HFFc6 (cell line): ENCODE measurements at regions not wholly inside any gene's neighbourhood (a gene's known extent, or its start where the extent isn't known, plus 50 kb on each side); places are given as distances from the start of the nearest gene placed in this dataset.
"Not testable (repeated sequence)": the region's sequence is repeated elsewhere in the genome, so short reads cannot be mapped to it uniquely, and the experiment has no call there.

ENCODE experiments used
- DNase-seq: peaks from one replicate; pipeline ENCODE4 v3.0.0-alpha.2; 2018
- H3K27ac Mint-ChIP-seq: 2 replicates; pipeline ENCODE4 v1.8.0; 2020; ENCODE audit warnings: mild to moderate bottlenecking, mixed read lengths
- H3K27me3 Mint-ChIP-seq: 2 replicates; pipeline ENCODE4 v1.8.0; 2021; ENCODE audit warnings: mild to moderate bottlenecking, moderate library complexity, mixed read lengths; ENCODE audit not compliant: insufficient read depth
- H3K36me3 Mint-ChIP-seq: 2 replicates; pipeline ENCODE4 v1.8.0; 2021; ENCODE audit warnings: low read depth, mixed read lengths
- H3K4me1 Mint-ChIP-seq: 2 replicates; pipeline ENCODE4 v1.8.0; 2020; ENCODE audit warnings: low read depth, mixed read lengths
- H3K4me3 Mint-ChIP-seq: 2 replicates; pipeline ENCODE4 v1.8.0; 2020; ENCODE audit warnings: mild to moderate bottlenecking, moderate library complexity, mixed read lengths
- H3K9me3 Mint-ChIP-seq: 2 replicates; pipeline ENCODE4 v1.8.0; 2020; ENCODE audit warnings: mild to moderate bottlenecking, mixed read lengths
- TF ChIP-seq, protein P1 (sequence below): fragments of 200-600 bp; sonication (generic); IDR thresholded peaks from 2 replicates; pipeline ENCODE4 v1.5.0; 2021; ENCODE audit warnings: antibody characterized with exemption, mild to moderate bottlenecking

GRCh38 chr7:68969571-68969970 is 628.7 kb upstream of the AUTS2 start:
- TF ChIP-seq, protein P1, sequence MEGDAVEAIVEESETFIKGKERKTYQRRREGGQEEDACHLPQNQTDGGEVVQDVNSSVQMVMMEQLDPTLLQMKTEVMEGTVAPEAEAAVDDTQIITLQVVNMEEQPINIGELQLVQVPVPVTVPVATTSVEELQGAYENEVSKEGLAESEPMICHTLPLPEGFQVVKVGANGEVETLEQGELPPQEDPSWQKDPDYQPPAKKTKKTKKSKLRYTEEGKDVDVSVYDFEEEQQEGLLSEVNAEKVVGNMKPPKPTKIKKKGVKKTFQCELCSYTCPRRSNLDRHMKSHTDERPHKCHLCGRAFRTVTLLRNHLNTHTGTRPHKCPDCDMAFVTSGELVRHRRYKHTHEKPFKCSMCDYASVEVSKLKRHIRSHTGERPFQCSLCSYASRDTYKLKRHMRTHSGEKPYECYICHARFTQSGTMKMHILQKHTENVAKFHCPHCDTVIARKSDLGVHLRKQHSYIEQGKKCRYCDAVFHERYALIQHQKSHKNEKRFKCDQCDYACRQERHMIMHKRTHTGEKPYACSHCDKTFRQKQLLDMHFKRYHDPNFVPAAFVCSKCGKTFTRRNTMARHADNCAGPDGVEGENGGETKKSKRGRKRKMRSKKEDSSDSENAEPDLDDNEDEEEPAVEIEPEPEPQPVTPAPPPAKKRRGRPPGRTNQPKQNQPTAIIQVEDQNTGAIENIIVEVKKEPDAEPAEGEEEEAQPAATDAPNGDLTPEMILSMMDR: no peak
- peaks cover 2% of the 10 kb centered on the region; the same call in 1 of the 2 replicates for H3K27me3 Mint-ChIP-seq
- no peak overlapping the region for H3K27ac Mint-ChIP-seq
- H3K4me3 Mint-ChIP-seq: no peak overlapping the region
- DNase-seq: no peak
- H3K4me1 Mint-ChIP-seq: no peaks in the 10 kb centered on the region
- H3K9me3 Mint-ChIP-seq: peaks cover 41% of the 10 kb centered on the region
- H3K36me3 Mint-ChIP-seq: no peaks in the 10 kb centered on the region

- H3K27me3 Mint-ChIP-seq: peaks cover 2% of the 10 kb centered on the region; the same call in 1 of the 2 replicates
- no peaks in the 10 kb centered on the region for H3K4me1 Mint-ChIP-seq
- peaks cover 48% of the 10 kb centered on the region for H3K9me3 Mint-ChIP-seq
- no peak overlapping the region for H3K27ac Mint-ChIP-seq
- H3K4me3 Mint-ChIP-seq: no peak overlapping the region
- no peak for DNase-seq
- TF ChIP-seq, protein P1: no peak
- no peaks in the 10 kb centered on the region; the same call in 1 of the 2 replicates for H3K36me3 Mint-ChIP-seq
Observed at GRCh38 chr7:68971634-68972340, 626.5 kb upstream of the AUTS2 start.

DNA sequence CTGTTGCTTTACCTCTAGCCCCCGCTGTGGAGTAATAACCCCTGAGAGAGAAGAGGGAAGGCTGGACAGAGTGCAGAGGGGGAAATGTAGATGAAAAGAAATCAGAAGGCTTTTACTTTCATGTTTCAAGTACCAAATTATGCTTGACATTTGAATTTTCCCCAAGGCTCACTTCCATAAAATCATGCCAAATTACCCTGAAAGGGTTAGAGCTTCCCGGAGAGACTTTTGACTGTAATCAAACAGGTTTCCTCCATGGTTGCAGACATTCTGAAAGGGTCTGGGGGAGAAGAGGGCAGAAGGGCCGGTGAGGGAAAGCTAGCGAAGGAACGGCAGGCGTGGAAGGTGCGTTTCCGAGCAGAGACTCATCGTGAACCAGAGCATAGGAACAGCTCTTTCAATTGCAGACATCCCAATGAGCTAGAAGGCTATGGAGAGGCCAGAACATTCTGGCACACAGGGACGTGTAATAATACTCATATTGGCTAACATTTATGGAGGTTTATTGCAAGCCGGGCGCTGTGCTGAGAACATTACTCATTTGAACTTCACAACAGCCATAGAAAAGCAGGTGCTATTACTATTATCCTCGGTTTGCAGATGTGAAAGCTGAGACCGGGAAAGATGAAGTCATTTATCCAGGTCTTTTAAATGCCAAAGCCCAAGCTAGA is 620.8 kb upstream of the AUTS2 start:
- Mint-ChIP-seq H3K9me3 (peaks cover 51% of the 10 kb centered on the region), H3K36me3 (no peaks in the 10 kb centered on the region; the same call in 1 of the 2 replicates), H3K4me1 (peaks cover 5% of the 10 kb centered on the region; the same call in 1 of the 2 replicates), H3K27ac (no peak overlapping the region), H3K4me3 (no peak overlapping the region), H3K27me3 (peaks cover 2% of the 10 kb centered on the region; the same call in 1 of the 2 replicates)
- no peak for DNase-seq
- TF ChIP-seq, protein P1: no peak

GRCh38 chr7:68978710-68979109 is 619.6 kb upstream of the AUTS2 start:
- H3K4me1 Mint-ChIP-seq: peaks cover 5% of the 10 kb centered on the region; the same call in 1 of the 2 replicates
- DNase-seq: no peak
- no peak overlapping the region for H3K4me3 Mint-ChIP-seq
- no peaks in the 10 kb centered on the region; the same call in 1 of the 2 replicates for H3K27me3 Mint-ChIP-seq
- TF ChIP-seq, protein P1: no peak
- H3K9me3 Mint-ChIP-seq: peaks cover 57% of the 10 kb centered on the region
- H3K27ac Mint-ChIP-seq: no peak overlapping the region
- H3K36me3 Mint-ChIP-seq: no peaks in the 10 kb centered on the region; the same call in 1 of the 2 replicates

- no peak for DNase-seq
- Mint-ChIP-seq H3K27ac (peak overlapping the region; percentile 78; the same call in 1 of the 2 replicates), H3K4me1 (peaks cover 5% of the 10 kb centered on the region; the same call in 1 of the 2 replicates), H3K4me3 (peak overlapping the region; percentile 63; the same call in 1 of the 2 replicates), H3K27me3 (no peaks in the 10 kb centered on the region; the same call in 1 of the 2 replicates), H3K9me3 (peaks cover 52% of the 10 kb centered on the region), H3K36me3 (no peaks in the 10 kb centered on the region; the same call in 1 of the 2 replicates)
- TF ChIP-seq, protein P1: no peak
Observed at GRCh38 chr7:68980011-68980410, 618.3 kb upstream of the AUTS2 start.

GRCh38 chr7:68980432-68980831 is 617.8 kb upstream of the AUTS2 start:
- not testable (repeated sequence) for H3K4me1 Mint-ChIP-seq, DNase-seq, H3K27me3 Mint-ChIP-seq, H3K36me3 Mint-ChIP-seq
- Mint-ChIP-seq H3K27ac (peak overlapping the region; percentile 78; the same call in 1 of the 2 replicates), H3K9me3 (peaks cover 55% of the 10 kb centered on the region), H3K4me3 (peak overlapping the region; percentile 63; the same call in 1 of the 2 replicates)
